Thoracic aorta (tissue), 2 donors: ENCODE measurements at regions not wholly inside any gene's neighbourhood (a gene's known extent, or its start where the extent isn't known, plus 50 kb on each side); places are given as distances from the start of the nearest gene placed in this dataset.

ENCODE experiments used
- ATAC-seq: fragments of 150-250 bp; one replicate; pipeline ENCODE4 v1.8.0; 2017; ENCODE audit warnings: low read depth; ENCODE audit not compliant: insufficient number of reproducible peaks, low FRiP score
- DNase-seq: peaks from one replicate; pipeline ENCODE4 v3.0.0-alpha.2; 2020; ENCODE audit warnings: low spot score
- H3K27ac ChIP-seq, 2 donors: fragments of 200-600 bp; sonication (generic); 1 replicate in 1 of 2; 2 replicates in 1 of 2; pipeline ENCODE4 v1.5.1; 2016; ENCODE audit warnings: mild to moderate bottlenecking in 2 of 2, moderate library complexity in 2 of 2
- H3K27me3 ChIP-seq: fragments of 200-600 bp; sonication (generic); replicated peaks from 2 replicates; pipeline ENCODE4 v1.6.0; 2016; ENCODE audit warnings: mild to moderate bottlenecking; ENCODE audit not compliant: insufficient read depth
- H3K36me3 ChIP-seq: fragments of 200-600 bp; sonication (generic); one replicate; pipeline ENCODE4 v1.5.1; 2016
- H3K4me1 ChIP-seq, 2 donors: fragments of 200-600 bp; sonication (generic); 1 replicate in 1 of 2; 2 replicates in 1 of 2; pipeline versions ENCODE4 v1.5.1 to v1.6.0; 2016; ENCODE audit warnings: low read depth in 2 of 2, mild to moderate bottlenecking in 1 of 2; ENCODE audit not compliant: control insufficient read depth in 1 of 2
- H3K4me3 ChIP-seq: fragments of 200-600 bp; sonication (generic); 2 replicates; pipeline ENCODE4 v1.5.1; 2016; ENCODE audit warnings: mild to moderate bottlenecking
- H3K9me3 ChIP-seq: fragments of 200-600 bp; sonication (generic); 2 replicates; pipeline ENCODE4 v1.5.1; 2016
- CTCF ChIP-seq: fragments of 200-600 bp; sonication (generic); IDR thresholded peaks from one replicate; pipeline ENCODE4 v1.5.1; 2019; ENCODE audit warnings: antibody characterized with exemption

GRCh38 chr5:62167561-62168057 lies 138.4 kb upstream of the KIF2A start:
- no peaks in the 10 kb centered on the region for H3K27me3 ChIP-seq
- H3K9me3 ChIP-seq: no peaks in the 10 kb centered on the region
- H3K36me3 ChIP-seq: no peaks in the 10 kb centered on the region
- TF ChIP-seq CTCF: no peak
- ATAC-seq (no peak), DNase-seq (no peak)
- H3K4me3 ChIP-seq: no peak overlapping the region
- no peak overlapping the region for H3K27ac ChIP-seq
- no peaks in the 10 kb centered on the region for H3K4me1 ChIP-seq

- H3K9me3 ChIP-seq: no peaks in the 10 kb centered on the region
- no peak for TF ChIP-seq CTCF
- DNase-seq (no peak), ATAC-seq (no peak)
- no peak overlapping the region for H3K4me3 ChIP-seq
- H3K4me1 ChIP-seq: no peaks in the 10 kb centered on the region
- no peak overlapping the region for H3K27ac ChIP-seq
- no peaks in the 10 kb centered on the region for H3K27me3 ChIP-seq
- H3K36me3 ChIP-seq: no peaks in the 10 kb centered on the region
These were observed 137.3 kb upstream of the KIF2A start for GRCh38 chr5:62168506-62169281.

GRCh38 chr5:62178258-62178657 lies 127.7 kb upstream of the KIF2A start:
- Histone ChIP-seq H3K4me1 (no peaks in the 10 kb centered on the region), H3K36me3 (no peaks in the 10 kb centered on the region), H3K27ac (no peak overlapping the region), H3K9me3 (no peaks in the 10 kb centered on the region), H3K4me3 (no peak overlapping the region), H3K27me3 (no peaks in the 10 kb centered on the region)
- ATAC-seq (no peak), DNase-seq (no peak)
- TF ChIP-seq CTCF: no peak

- Histone ChIP-seq H3K9me3 (no peaks in the 10 kb centered on the region), H3K4me3 (no peak overlapping the region), H3K27me3 (no peaks in the 10 kb centered on the region), H3K4me1 (no peaks in the 10 kb centered on the region), H3K27ac (no peak overlapping the region), H3K36me3 (no peaks in the 10 kb centered on the region)
- TF ChIP-seq CTCF: no peak
- DNase-seq (no peak), ATAC-seq (no peak)
These were observed 123.2 kb upstream of the KIF2A start for GRCh38 chr5:62182802-62183201.

GRCh38 chr5:62183727-62184126 lies 122.3 kb upstream of the KIF2A start:
- H3K4me3 ChIP-seq: no peak overlapping the region
- no peak for TF ChIP-seq CTCF
- H3K27ac ChIP-seq: no peak overlapping the region
- H3K36me3 ChIP-seq: no peaks in the 10 kb centered on the region
- H3K4me1 ChIP-seq: no peaks in the 10 kb centered on the region
- ATAC-seq (no peak), DNase-seq (no peak)
- H3K9me3 ChIP-seq: no peaks in the 10 kb centered on the region
- H3K27me3 ChIP-seq: no peaks in the 10 kb centered on the region
